OCI-LY3 (cell line): ENCODE measurements at regions not wholly inside any gene's neighbourhood (a gene's known extent, or its start where the extent isn't known, plus 50 kb on each side); places are given as distances from the start of the nearest gene placed in this dataset.

ENCODE experiments used
- EZH2phosphoT487 ChIP-seq: fragments of 200-600 bp; shearing (Covaris generic); IDR thresholded peaks from 2 replicates; pipeline ENCODE4 v1.6.1; 2018; ENCODE audit warnings: antibody characterized with exemption, mixed run types, low read depth
- TF ChIP-seq, protein P1 (sequence below): fragments of 200-600, 300-600 bp; sonication (generic); IDR thresholded peaks from 2 replicates; pipeline ENCODE4 v1.5.1; 2014; ENCODE audit warnings: antibody characterized with exemption, low read length, low read depth

DNA sequence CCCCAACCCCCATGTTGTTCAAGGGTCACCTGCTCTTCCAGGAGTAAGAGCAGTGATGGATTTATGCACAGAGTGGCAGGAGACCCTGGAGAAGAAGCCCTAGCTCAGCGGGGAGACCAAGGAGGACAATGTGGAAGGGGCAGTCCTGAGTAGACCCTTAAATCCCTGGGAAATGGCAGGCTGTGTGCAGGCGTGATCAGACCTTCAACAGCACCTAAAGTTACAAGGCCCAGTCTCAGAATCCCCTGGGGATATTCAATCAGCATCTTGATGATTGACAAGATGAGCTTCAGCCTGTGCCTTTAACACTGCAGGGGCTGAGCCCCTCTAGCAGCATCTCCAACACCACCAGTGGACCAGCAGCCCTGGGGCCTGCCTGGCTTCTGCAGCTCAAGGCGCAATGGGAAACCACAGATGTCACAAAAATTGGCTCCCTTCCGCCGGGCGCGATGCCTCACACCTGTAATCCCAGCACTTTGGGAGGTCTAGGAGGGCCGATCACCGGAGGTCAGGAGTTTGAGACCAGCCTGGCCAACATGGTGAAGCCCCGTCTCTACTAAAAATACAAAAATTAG, 60.4 kb downstream of the IRF2BP2 start:
- TF ChIP-seq, protein P1, sequence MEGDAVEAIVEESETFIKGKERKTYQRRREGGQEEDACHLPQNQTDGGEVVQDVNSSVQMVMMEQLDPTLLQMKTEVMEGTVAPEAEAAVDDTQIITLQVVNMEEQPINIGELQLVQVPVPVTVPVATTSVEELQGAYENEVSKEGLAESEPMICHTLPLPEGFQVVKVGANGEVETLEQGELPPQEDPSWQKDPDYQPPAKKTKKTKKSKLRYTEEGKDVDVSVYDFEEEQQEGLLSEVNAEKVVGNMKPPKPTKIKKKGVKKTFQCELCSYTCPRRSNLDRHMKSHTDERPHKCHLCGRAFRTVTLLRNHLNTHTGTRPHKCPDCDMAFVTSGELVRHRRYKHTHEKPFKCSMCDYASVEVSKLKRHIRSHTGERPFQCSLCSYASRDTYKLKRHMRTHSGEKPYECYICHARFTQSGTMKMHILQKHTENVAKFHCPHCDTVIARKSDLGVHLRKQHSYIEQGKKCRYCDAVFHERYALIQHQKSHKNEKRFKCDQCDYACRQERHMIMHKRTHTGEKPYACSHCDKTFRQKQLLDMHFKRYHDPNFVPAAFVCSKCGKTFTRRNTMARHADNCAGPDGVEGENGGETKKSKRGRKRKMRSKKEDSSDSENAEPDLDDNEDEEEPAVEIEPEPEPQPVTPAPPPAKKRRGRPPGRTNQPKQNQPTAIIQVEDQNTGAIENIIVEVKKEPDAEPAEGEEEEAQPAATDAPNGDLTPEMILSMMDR, result no peak
- TF ChIP-seq EZH2phosphoT487, result no peak
